Caco-2 (cell line): ENCODE measurements at regions not wholly inside any gene's neighbourhood (a gene's known extent, or its start where the extent isn't known, plus 50 kb on each side); places are given as distances from the start of the nearest gene placed in this dataset.
A peak's percentile ranks its signal among the peaks of the same experiment; 100 is the strongest.

Source experiments
- BruUV-seq: library from RNA; stranded (reverse); fragments of 400-500 nt; replicated peaks from 2 replicates; lab custom pipeline; 2021; lab: Mats Ljungman, UMichigan
- CTCF ChIA-PET: fragments of 300-600 bp; sonication (Branson Sonifier 250); formaldehyde crosslinking; loops from one replicate; lab custom pipeline; 2022; ENCODE audit warnings: antibody characterized with exemption; lab: Charles Lee
- POLR2A ChIA-PET: fragments of 300-600 bp; sonication (Branson Sonifier 250); formaldehyde crosslinking; loops from one replicate; lab custom pipeline; 2022; ENCODE audit warnings: antibody characterized with exemption; lab: Charles Lee
- DNase-seq, 2 experiments: peaks; one replicate each; pipeline versions ENCODE4 v3.0.0 to v3.0.0-alpha.2; 2020 to 2022
- H3K27me3 ChIP-seq: replicated peaks from 2 replicates; pipeline ENCODE4 v1.6.0; 2011; ENCODE audit warnings: low read length; ENCODE audit not compliant: control insufficient read depth, insufficient read depth
- H3K36me3 ChIP-seq: 2 replicates; pipeline ENCODE4 v1.5.1; 2011; ENCODE audit warnings: low read length; ENCODE audit not compliant: control insufficient read depth, insufficient read depth
- H3K4me1 ChIP-seq: fragments of 250-450 bp; sonication (Bioruptor Pico); 2 replicates; pipeline ENCODE4 v1.5.1; 2020; ENCODE audit warnings: mild to moderate bottlenecking
- H3K4me3 ChIP-seq: 2 replicates; pipeline ENCODE4 v1.5.1; 2011; ENCODE audit warnings: low read depth, mild to moderate bottlenecking, control low read depth, low read length
- H3K9me3 ChIP-seq: fragments of 250-450 bp; sonication (Bioruptor Pico); 2 replicates; pipeline ENCODE4 v1.5.1; 2020; ENCODE audit warnings: mild to moderate bottlenecking, moderate library complexity
- H3K27ac Mint-ChIP-seq: one replicate; pipeline ENCODE4 v1.8.0; 2022; ENCODE audit warnings: mixed read lengths; ENCODE audit not compliant: unreplicated experiment
- H3K27me3 Mint-ChIP-seq: one replicate; pipeline ENCODE4 v1.8.0; 2022; ENCODE audit warnings: mixed read lengths; ENCODE audit not compliant: insufficient read depth, unreplicated experiment
- H3K36me3 Mint-ChIP-seq: one replicate; pipeline ENCODE4 v1.8.0; 2022; ENCODE audit warnings: mild to moderate bottlenecking, mixed read lengths; ENCODE audit not compliant: insufficient read depth, unreplicated experiment
- H3K4me1 Mint-ChIP-seq: one replicate; pipeline ENCODE4 v1.8.0; 2022; ENCODE audit warnings: low read depth, mixed read lengths; ENCODE audit not compliant: unreplicated experiment
- H3K4me3 Mint-ChIP-seq: one replicate; pipeline ENCODE4 v1.8.0; 2022; ENCODE audit warnings: mild to moderate bottlenecking, moderate library complexity, mixed read lengths; ENCODE audit not compliant: unreplicated experiment
- H3K9me3 Mint-ChIP-seq: one replicate; pipeline ENCODE4 v1.8.0; 2022; ENCODE audit warnings: mixed read lengths; ENCODE audit not compliant: unreplicated experiment
- CTCF ChIP-seq, 2 experiments: fragments of 200-600 bp in 1 of 2; IDR thresholded peaks; 1 replicate in 1 of 2; 2 replicates in 1 of 2; pipeline versions ENCODE4 v1.5.1 to v1.8.0; 2011 to 2022; ENCODE audit warnings: antibody characterized with exemption in 1 of 2, control low read depth in 1 of 2, inconsistent platforms in 1 of 2, low read depth in 1 of 2, low read length in 1 of 2, mild to moderate bottlenecking in 1 of 2, moderate library complexity in 1 of 2; ENCODE audit not compliant: insufficient read depth in 1 of 2, severe bottlenecking in 1 of 2, unreplicated experiment in 1 of 2
- intact Hi-C: fragments of 100-400 bp; cut with micrococcal nuclease; formaldehyde crosslinking; loops from one replicate; pipeline ENCODE4 v1.10.0; 2022; ENCODE audit not compliant: unreplicated experiment

GRCh38 chr11:11076276-11076675 is 218.4 kb upstream of the ZBED5 start:
- no peak for DNase-seq
- H3K4me1 Mint-ChIP-seq: peaks cover 6% of the 10 kb centered on the region
- Histone ChIP-seq H3K4me3 (no peak overlapping the region), H3K9me3 (no peaks in the 10 kb centered on the region), H3K27me3 (no peaks in the 10 kb centered on the region; the same call in 1 of the 2 replicates), H3K36me3 (no peaks in the 10 kb centered on the region), H3K4me1 (no peaks in the 10 kb centered on the region)
- no peak overlapping the region for H3K27ac Mint-ChIP-seq
- no peaks in the 10 kb centered on the region for H3K9me3 Mint-ChIP-seq
- CTCF ChIA-PET: interaction anchor here (1.7 kb wide), 1 partner anchor 142 kb away, joined by 9 read pairs; no protein-coding TSS in a partner anchor
- intact Hi-C loops: loop anchor here (5.0 kb wide), 1 partner anchor 49 kb away; no protein-coding TSS in a partner anchor
- H3K36me3 Mint-ChIP-seq: no peaks in the 10 kb centered on the region
- no peak overlapping the region for H3K4me3 Mint-ChIP-seq
- POLR2A ChIA-PET: no interaction called here
- no peak for TF ChIP-seq CTCF (IDR thresholded peaks at IDR 0.05; ENCODE audit: insufficient read depth in 1 of 2, low read depth in 1 of 2, low read length in 1 of 2, severe bottlenecking in 1 of 2, unreplicated experiment in 1 of 2)
- H3K27me3 Mint-ChIP-seq: peaks cover 16% of the 10 kb centered on the region
- no TSS peak for BruUV-seq

- Mint-ChIP-seq H3K27ac (no peak overlapping the region), H3K36me3 (no peaks in the 10 kb centered on the region), H3K4me1 (peaks cover 6% of the 10 kb centered on the region), H3K9me3 (no peaks in the 10 kb centered on the region), H3K4me3 (no peak overlapping the region), H3K27me3 (peaks cover 13% of the 10 kb centered on the region)
- Histone ChIP-seq H3K4me3 (no peak overlapping the region), H3K9me3 (no peaks in the 10 kb centered on the region), H3K27me3 (no peaks in the 10 kb centered on the region; the same call in 1 of the 2 replicates), H3K4me1 (no peaks in the 10 kb centered on the region), H3K36me3 (no peaks in the 10 kb centered on the region)
- DNase-seq: no peak
- intact Hi-C loops: loop anchor here (5.0 kb wide), 1 partner anchor 48 kb away; no protein-coding TSS in a partner anchor
- BruUV-seq: no TSS peak
- TF ChIP-seq CTCF (IDR thresholded peaks at IDR 0.05; ENCODE audit: insufficient read depth in 1 of 2, low read depth in 1 of 2, low read length in 1 of 2, severe bottlenecking in 1 of 2, unreplicated experiment in 1 of 2): peak in 1 of 2 experiments; percentile 19
- POLR2A ChIA-PET: no interaction called here
- CTCF ChIA-PET: interaction anchor here (1.1 to 1.7 kb wide), 2 partner anchors 48 to 142 kb away, joined by 3 to 9 read pairs; no protein-coding TSS in a partner anchor
Measured at GRCh38 chr11:11075515-11076171, 217.8 kb upstream of the ZBED5 start.

GRCh38 chr11:11074686-11075335 is 217.0 kb upstream of the ZBED5 start:
- Mint-ChIP-seq H3K36me3 (no peaks in the 10 kb centered on the region), H3K4me1 (peaks cover 6% of the 10 kb centered on the region), H3K27me3 (peaks cover 14% of the 10 kb centered on the region), H3K27ac (no peak overlapping the region), H3K4me3 (no peak overlapping the region), H3K9me3 (no peaks in the 10 kb centered on the region)
- no peak for DNase-seq
- intact Hi-C loops: loop anchor here (5.0 kb wide), 1 partner anchor 48 kb away; no protein-coding TSS in a partner anchor
- no peaks in the 10 kb centered on the region for H3K36me3 ChIP-seq
- no TSS peak for BruUV-seq
- H3K4me1 ChIP-seq: no peaks in the 10 kb centered on the region
- no peaks in the 10 kb centered on the region for H3K9me3 ChIP-seq
- H3K27me3 ChIP-seq: no peaks in the 10 kb centered on the region; the same call in 1 of the 2 replicates
- no peak for TF ChIP-seq CTCF (IDR thresholded peaks at IDR 0.05; ENCODE audit: insufficient read depth in 1 of 2, low read depth in 1 of 2, low read length in 1 of 2, severe bottlenecking in 1 of 2, unreplicated experiment in 1 of 2)
- ChIA-PET CTCF (interaction anchor here (1.1 to 1.7 kb wide), 2 partner anchors 47 to 141 kb away, joined by 3 to 9 read pairs; no protein-coding TSS in a partner anchor), POLR2A (no interaction called here)
- H3K4me3 ChIP-seq: no peak overlapping the region
